AG10803 (cell line): ENCODE measurements at regions not wholly inside any gene's neighbourhood (a gene's known extent, or its start where the extent isn't known, plus 50 kb on each side); places are given as distances from the start of the nearest gene placed in this dataset.
A peak's percentile ranks its signal among the peaks of the same experiment; 100 is the strongest.

Source experiments
- DNase-seq: peaks from one replicate; pipeline ENCODE4 v3.0.0; 2010; ENCODE audit warnings: low read depth
- H3K4me3 ChIP-seq: 2 replicates; pipeline ENCODE4 v1.5.1; 2011; ENCODE audit warnings: mild to moderate bottlenecking, low read length, control low read depth
- TF ChIP-seq, protein P1 (sequence below): conservative IDR thresholded peaks from 2 replicates; pipeline ENCODE4 v1.5.1; 2011; ENCODE audit warnings: mild to moderate bottlenecking, low read length, control low read depth, inconsistent platforms

DNA sequence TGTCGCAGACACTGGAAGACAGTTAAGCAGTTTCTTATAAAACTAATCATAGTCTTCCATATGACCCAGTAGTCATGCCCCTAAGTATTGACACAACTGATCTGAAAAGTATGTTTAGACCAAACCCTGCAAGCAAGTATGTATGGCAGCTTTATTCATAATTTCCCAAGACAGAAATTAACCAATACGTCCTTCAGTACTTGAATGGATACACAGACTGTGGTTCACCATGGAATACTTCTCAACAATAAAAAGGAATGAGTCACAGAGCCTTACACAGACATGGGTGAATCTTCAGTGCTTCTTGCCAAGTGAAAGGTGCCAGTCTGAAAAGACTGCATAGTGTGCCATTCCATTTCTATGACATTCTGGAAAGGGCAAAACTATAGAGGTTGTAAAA is 50.2 kb upstream of the AKR1E2 start:
- peak; percentile 92 for DNase-seq
- H3K4me3 ChIP-seq = no peak overlapping the region
- TF ChIP-seq, protein P1, sequence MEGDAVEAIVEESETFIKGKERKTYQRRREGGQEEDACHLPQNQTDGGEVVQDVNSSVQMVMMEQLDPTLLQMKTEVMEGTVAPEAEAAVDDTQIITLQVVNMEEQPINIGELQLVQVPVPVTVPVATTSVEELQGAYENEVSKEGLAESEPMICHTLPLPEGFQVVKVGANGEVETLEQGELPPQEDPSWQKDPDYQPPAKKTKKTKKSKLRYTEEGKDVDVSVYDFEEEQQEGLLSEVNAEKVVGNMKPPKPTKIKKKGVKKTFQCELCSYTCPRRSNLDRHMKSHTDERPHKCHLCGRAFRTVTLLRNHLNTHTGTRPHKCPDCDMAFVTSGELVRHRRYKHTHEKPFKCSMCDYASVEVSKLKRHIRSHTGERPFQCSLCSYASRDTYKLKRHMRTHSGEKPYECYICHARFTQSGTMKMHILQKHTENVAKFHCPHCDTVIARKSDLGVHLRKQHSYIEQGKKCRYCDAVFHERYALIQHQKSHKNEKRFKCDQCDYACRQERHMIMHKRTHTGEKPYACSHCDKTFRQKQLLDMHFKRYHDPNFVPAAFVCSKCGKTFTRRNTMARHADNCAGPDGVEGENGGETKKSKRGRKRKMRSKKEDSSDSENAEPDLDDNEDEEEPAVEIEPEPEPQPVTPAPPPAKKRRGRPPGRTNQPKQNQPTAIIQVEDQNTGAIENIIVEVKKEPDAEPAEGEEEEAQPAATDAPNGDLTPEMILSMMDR = no peak

DNA sequence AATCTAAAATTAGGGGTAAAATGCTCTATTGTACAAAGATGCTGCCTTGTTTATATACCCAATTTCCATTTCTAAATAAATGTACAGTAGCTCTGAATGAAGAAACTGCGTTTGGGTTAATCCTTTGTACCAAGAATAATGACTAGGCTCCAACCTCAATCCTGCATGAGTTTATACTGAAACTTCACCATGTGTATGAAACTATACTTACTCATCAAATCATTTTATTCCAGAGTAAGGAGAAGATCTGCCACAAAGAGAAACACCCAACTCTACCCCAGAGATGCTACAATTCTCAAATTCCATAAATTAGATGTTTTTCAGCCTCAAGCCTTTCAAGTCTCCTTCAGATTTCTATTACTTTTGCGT is 53.8 kb upstream of the AKR1E2 start:
- no peak overlapping the region for H3K4me3 ChIP-seq
- DNase-seq = no peak
- TF ChIP-seq, protein P1 = no peak

DNA sequence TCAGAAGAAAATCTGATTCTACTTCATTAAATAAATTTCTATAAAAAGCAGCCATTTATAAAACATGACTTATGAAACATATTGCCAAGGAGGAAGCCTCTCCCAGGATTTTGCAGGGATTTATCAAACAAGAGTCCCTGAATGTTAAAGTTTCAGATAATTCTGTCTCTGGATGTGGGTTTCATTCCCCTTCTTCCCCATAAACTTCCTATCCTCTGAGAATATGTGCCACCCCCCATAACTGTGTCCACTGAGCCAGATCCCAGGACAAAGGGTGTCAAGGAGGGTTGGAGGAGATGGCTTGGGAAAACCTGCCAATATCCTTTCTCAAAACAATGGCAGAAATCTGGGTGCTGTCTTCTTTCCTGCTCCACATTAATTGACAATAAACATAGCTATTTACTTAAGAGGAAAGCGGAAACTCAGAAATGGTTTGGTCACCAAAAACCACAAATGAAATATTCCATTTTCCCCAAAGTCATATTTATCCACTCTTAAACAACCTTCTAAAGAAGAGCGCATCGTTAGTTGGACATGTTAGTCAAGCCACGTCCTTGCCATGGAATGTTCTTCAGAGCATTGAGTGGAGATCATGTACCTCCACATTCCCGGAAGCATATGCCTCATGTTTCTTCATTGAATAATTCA is 54.3 kb upstream of the AKR1E2 start:
- TF ChIP-seq, protein P1 = no peak
- peak overlapping the region; percentile 4; the same call in 1 of the 2 replicates for H3K4me3 ChIP-seq
- peak; percentile 87 for DNase-seq

- TF ChIP-seq, protein P1 = peak; percentile 47
- peak overlapping the region; percentile 7; the same call in 1 of the 2 replicates for H3K4me3 ChIP-seq
- peak; percentile 95 for DNase-seq
These were observed 55.0 kb upstream of the AKR1E2 start for GRCh38 chr10:4770801-4771553.

DNA sequence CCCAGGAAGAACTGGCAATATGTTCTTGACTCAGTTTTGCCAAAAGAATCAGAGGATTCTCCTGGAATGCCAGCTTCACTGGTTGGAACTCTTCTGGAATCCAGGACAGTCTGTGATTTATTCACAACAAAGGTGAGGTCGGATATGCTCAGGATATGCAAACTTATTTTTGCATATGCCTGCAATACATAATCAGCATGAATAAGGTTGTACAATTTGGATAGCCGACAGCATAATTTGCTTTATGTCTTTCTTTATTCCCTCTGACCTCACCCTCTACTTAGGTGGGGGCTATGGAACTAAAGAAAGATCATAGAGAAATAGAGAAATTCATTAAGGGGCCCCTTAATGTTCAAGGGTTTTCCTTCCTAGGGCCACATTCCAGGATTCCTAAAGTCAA is 57.6 kb upstream of the AKR1E2 start:
- TF ChIP-seq, protein P1 = no peak

GRCh38 chr10:4767033-4767814 is 58.8 kb upstream of the AKR1E2 start:
- DNase-seq = peak; percentile 56
- H3K4me3 ChIP-seq = no peak overlapping the region
- TF ChIP-seq, protein P1 = peak; percentile 82

More for the DNA sequence above, 57.6 kb upstream of the AKR1E2 start:
- no peak for DNase-seq
- no peak overlapping the region for H3K4me3 ChIP-seq
